ENCODE measurements at regions not wholly inside any gene's neighbourhood (a gene's known extent, or its start where the extent isn't known, plus 50 kb on each side); places are given as distances from the start of the nearest gene placed in this dataset.
"Not testable (repeated sequence)": the region's sequence is repeated elsewhere in the genome, so short reads cannot be mapped to it uniquely, and the experiment has no call there.

- DNase-seq (ENCODE audit: low read depth in 1 of 2, low spot score in 1 of 2) = no peak
- Histone ChIP-seq H3K4me1 (ENCODE audit: low read depth) (no peaks in the 10 kb centered on the region), H3K36me3 (no peaks in the 10 kb centered on the region), H3K4me3 (no peak overlapping the region), H3K27me3 (no peaks in the 10 kb centered on the region), H3K9me3 (ENCODE audit: low read depth) (no peaks in the 10 kb centered on the region), H3K27ac (no peak overlapping the region)
- TF ChIP-seq, protein P1, sequence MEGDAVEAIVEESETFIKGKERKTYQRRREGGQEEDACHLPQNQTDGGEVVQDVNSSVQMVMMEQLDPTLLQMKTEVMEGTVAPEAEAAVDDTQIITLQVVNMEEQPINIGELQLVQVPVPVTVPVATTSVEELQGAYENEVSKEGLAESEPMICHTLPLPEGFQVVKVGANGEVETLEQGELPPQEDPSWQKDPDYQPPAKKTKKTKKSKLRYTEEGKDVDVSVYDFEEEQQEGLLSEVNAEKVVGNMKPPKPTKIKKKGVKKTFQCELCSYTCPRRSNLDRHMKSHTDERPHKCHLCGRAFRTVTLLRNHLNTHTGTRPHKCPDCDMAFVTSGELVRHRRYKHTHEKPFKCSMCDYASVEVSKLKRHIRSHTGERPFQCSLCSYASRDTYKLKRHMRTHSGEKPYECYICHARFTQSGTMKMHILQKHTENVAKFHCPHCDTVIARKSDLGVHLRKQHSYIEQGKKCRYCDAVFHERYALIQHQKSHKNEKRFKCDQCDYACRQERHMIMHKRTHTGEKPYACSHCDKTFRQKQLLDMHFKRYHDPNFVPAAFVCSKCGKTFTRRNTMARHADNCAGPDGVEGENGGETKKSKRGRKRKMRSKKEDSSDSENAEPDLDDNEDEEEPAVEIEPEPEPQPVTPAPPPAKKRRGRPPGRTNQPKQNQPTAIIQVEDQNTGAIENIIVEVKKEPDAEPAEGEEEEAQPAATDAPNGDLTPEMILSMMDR (IDR thresholded peaks at IDR 0.05; ENCODE audit: low read depth, low read length) = no peak
Observed at GRCh38 chr16:63135069-63135468, 1098.8 kb upstream of the CDH8 start.

DNA sequence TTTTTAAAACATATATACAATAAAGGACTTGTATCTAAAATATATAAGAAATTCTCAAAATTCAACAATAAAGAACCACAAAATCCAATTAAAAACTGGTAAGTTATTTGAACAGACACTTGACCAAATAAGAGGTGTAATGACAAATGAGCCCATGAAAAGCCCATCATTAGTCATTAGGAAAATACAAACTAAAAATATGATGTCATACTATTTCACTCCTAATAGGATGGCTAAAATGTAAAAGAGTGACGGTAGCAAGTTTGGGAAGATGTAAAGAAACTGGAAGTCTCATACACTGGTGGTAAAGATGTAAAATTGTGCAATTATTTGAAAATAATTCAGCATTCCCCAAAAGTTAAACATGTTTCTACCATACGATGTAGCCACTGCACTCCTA lies 1095.3 kb upstream of the CDH8 start:
- TF ChIP-seq, protein P1 (IDR thresholded peaks at IDR 0.05; ENCODE audit: low read depth, low read length) = no peak
- Histone ChIP-seq H3K27me3 (no peaks in the 10 kb centered on the region), H3K4me1 (ENCODE audit: low read depth) (no peaks in the 10 kb centered on the region), H3K4me3 (no peak overlapping the region), H3K9me3 (ENCODE audit: low read depth) (no peaks in the 10 kb centered on the region), H3K27ac (no peak overlapping the region), H3K36me3 (no peaks in the 10 kb centered on the region)
- no peak for DNase-seq (ENCODE audit: low read depth in 1 of 2, low spot score in 1 of 2)

- no peak overlapping the region for H3K27ac ChIP-seq
- H3K9me3 ChIP-seq (ENCODE audit: low read depth) = no peaks in the 10 kb centered on the region
- H3K27me3 ChIP-seq = no peaks in the 10 kb centered on the region
- TF ChIP-seq, protein P1 (IDR thresholded peaks at IDR 0.05; ENCODE audit: low read depth, low read length) = no peak
- no peaks in the 10 kb centered on the region for H3K4me1 ChIP-seq (ENCODE audit: low read depth)
- no peak overlapping the region for H3K4me3 ChIP-seq
- H3K36me3 ChIP-seq = no peaks in the 10 kb centered on the region
- DNase-seq (ENCODE audit: low read depth in 1 of 2, low spot score in 1 of 2) = no peak
Observed at GRCh38 chr16:63130942-63131341, 1094.7 kb upstream of the CDH8 start.

- no peaks in the 10 kb centered on the region for H3K36me3 ChIP-seq
- no peaks in the 10 kb centered on the region for H3K4me1 ChIP-seq (ENCODE audit: low read depth)
- no peaks in the 10 kb centered on the region for H3K27me3 ChIP-seq
- no peak overlapping the region for H3K4me3 ChIP-seq
- TF ChIP-seq, protein P1 (IDR thresholded peaks at IDR 0.05; ENCODE audit: low read depth, low read length) = no peak
- DNase-seq (ENCODE audit: low read depth in 1 of 2, low spot score in 1 of 2) = no peak
- no peak overlapping the region for H3K27ac ChIP-seq
- no peaks in the 10 kb centered on the region for H3K9me3 ChIP-seq (ENCODE audit: low read depth)
Observed at GRCh38 chr16:63129411-63130125, 1093.3 kb upstream of the CDH8 start.

DNA sequence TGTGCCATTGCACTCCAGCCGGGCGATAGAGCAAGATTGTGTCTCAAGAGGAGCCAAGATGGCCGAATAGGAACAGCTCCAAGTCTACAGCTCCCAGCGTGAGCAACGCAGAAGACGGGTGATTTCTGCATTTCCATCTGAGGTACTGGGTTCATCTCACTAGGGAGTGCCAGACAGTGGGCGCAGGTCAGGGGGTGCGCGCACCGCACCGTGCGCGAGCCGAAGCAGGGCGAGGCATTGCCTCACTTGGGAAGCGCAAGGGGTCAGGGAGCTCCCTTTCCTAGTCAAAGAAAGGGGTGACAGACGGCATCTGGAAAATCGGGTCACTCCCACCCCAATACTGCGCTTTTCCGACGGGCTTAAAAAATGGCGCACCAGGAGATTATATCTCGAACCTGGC lies 1083.7 kb upstream of the CDH8 start:
- not testable (repeated sequence) for DNase-seq (ENCODE audit: low read depth in 1 of 2, low spot score in 1 of 2); H3K9me3 ChIP-seq (ENCODE audit: low read depth); H3K36me3 ChIP-seq; H3K4me1 ChIP-seq (ENCODE audit: low read depth); H3K27ac ChIP-seq; H3K27me3 ChIP-seq; H3K4me3 ChIP-seq

GRCh38 chr16:63100082-63100481 lies 1063.8 kb upstream of the CDH8 start:
- no peak for DNase-seq (ENCODE audit: low read depth in 1 of 2, low spot score in 1 of 2)
- H3K36me3 ChIP-seq = no peaks in the 10 kb centered on the region

More at GRCh38 chr16:63100082-63100481, 1063.8 kb upstream of the CDH8 start:
- no peaks in the 10 kb centered on the region for H3K27me3 ChIP-seq
- no peaks in the 10 kb centered on the region for H3K4me1 ChIP-seq (ENCODE audit: low read depth)
- H3K27ac ChIP-seq = no peak overlapping the region
- no peak overlapping the region for H3K4me3 ChIP-seq
- TF ChIP-seq, protein P1 (IDR thresholded peaks at IDR 0.05; ENCODE audit: low read depth, low read length) = no peak
- H3K9me3 ChIP-seq (ENCODE audit: low read depth) = no peaks in the 10 kb centered on the region

Data from cardiac muscle cell (in vitro differentiated cells and primary cell).